Tibial artery (tissue), 4 donors: ENCODE measurements at regions not wholly inside any gene's neighbourhood (a gene's known extent, or its start where the extent isn't known, plus 50 kb on each side); places are given as distances from the start of the nearest gene placed in this dataset.
"Not testable (repeated sequence)": the region's sequence is repeated elsewhere in the genome, so short reads cannot be mapped to it uniquely, and the experiment has no call there.

Experiments used
- DNase-seq, 2 donors: peaks; one replicate each; pipeline ENCODE4 v3.0.0-alpha.2; 2019
- H3K27ac ChIP-seq, 2 donors: fragments of 200-600 bp; sonication (generic) in 1 of 2; 1 replicate in 1 of 2; 2 replicates in 1 of 2; pipeline ENCODE4 v1.5.1; 2018 to 2019; ENCODE audit warnings: mild to moderate bottlenecking in 1 of 2
- H3K27me3 ChIP-seq, 2 donors: fragments of 200-600 bp; sonication (generic) in 1 of 2; one replicate each; pipeline versions ENCODE4 v1.5.1 to v1.6.0; 2016 to 2019
- H3K36me3 ChIP-seq, 3 donors: fragments of 200-600 bp; sonication (generic) in 2 of 3; one replicate each; pipeline ENCODE4 v1.5.1; 2016 to 2019; ENCODE audit warnings: mild to moderate bottlenecking in 2 of 3
- H3K4me1 ChIP-seq, 4 donors: fragments of 200-600 bp; sonication (generic) in 2 of 4; 1 replicate in 3 of 4; 2 replicates in 1 of 4; pipeline ENCODE4 v1.5.1; 2016 to 2019
- H3K4me3 ChIP-seq, 2 donors: fragments of 200-600 bp; sonication (generic) in 1 of 2; 1 replicate in 1 of 2; 2 replicates in 1 of 2; pipeline ENCODE4 v1.5.1; 2018 to 2019; ENCODE audit warnings: mild to moderate bottlenecking in 2 of 2
- H3K9me3 ChIP-seq, 3 donors: fragments of 200-600 bp; sonication (generic) in 1 of 3; one replicate each; pipeline ENCODE4 v1.5.1; 2016 to 2019
- intact Hi-C: fragments of 100-400 bp; cut with DNase I; formaldehyde crosslinking; loops from one replicate; pipeline ENCODE4 v1.15.0; 2023; ENCODE audit warnings: low total_unique reads
- TF ChIP-seq, protein P1 (sequence below), 2 experiments: fragments of 200-600 bp in 1 of 2; fragments of 450-650 bp in 1 of 2; IDR thresholded peaks; one replicate each; pipeline ENCODE4 v1.5.1; 2017 to 2019; ENCODE audit warnings: antibody characterized with exemption in 2 of 2, mild to moderate bottlenecking in 1 of 2, moderate library complexity in 1 of 2

GRCh38 chr5:87190041-87190440, 77.6 kb upstream of the RASA1 start:
- no peak for DNase-seq

DNA sequence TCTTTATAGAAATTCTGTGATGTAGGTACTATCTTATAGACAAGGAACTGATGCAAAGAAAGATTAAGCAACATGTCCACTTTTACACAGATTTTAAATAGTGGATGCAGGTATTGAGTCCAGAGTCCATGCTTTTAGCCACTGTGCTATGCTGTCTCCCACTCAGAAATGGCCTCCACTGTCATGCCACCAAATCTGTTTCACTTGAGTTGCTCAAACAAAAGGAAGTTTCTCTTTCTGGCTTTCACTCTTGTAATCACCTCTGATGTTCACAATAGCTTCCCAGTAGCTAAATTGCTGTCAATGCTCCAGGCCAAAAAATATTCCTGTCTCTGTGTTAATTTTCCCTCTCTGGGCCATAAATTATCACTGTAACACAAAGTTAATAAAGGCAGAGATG, 77.0 kb upstream of the RASA1 start:
- intact Hi-C loops, result no loop called here
- Histone ChIP-seq H3K27me3 (no peaks in the 10 kb centered on the region), H3K4me3 (no peak overlapping the region), H3K9me3 (no peaks in the 10 kb centered on the region), H3K36me3 (no peaks in the 10 kb centered on the region), H3K27ac (no peak overlapping the region), H3K4me1 (peaks cover 0 to 7% (median 0%) of the 10 kb centered on the region in 4 donors)
- TF ChIP-seq, protein P1, sequence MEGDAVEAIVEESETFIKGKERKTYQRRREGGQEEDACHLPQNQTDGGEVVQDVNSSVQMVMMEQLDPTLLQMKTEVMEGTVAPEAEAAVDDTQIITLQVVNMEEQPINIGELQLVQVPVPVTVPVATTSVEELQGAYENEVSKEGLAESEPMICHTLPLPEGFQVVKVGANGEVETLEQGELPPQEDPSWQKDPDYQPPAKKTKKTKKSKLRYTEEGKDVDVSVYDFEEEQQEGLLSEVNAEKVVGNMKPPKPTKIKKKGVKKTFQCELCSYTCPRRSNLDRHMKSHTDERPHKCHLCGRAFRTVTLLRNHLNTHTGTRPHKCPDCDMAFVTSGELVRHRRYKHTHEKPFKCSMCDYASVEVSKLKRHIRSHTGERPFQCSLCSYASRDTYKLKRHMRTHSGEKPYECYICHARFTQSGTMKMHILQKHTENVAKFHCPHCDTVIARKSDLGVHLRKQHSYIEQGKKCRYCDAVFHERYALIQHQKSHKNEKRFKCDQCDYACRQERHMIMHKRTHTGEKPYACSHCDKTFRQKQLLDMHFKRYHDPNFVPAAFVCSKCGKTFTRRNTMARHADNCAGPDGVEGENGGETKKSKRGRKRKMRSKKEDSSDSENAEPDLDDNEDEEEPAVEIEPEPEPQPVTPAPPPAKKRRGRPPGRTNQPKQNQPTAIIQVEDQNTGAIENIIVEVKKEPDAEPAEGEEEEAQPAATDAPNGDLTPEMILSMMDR (IDR thresholded peaks at IDR 0.05), result no peak
- no peak for DNase-seq

More at GRCh38 chr5:87190041-87190440, 77.6 kb upstream of the RASA1 start:
- H3K27me3 ChIP-seq, result no peaks in the 10 kb centered on the region
- H3K9me3 ChIP-seq, result no peaks in the 10 kb centered on the region
- H3K4me1 ChIP-seq, result peaks cover 0 to under 1% (median 0%) of the 10 kb centered on the region in 4 donors
- intact Hi-C loops, result no loop called here
- TF ChIP-seq, protein P1 (IDR thresholded peaks at IDR 0.05), result no peak
- H3K36me3 ChIP-seq, result no peaks in the 10 kb centered on the region
- no peak overlapping the region for H3K27ac ChIP-seq
- H3K4me3 ChIP-seq, result no peak overlapping the region

- DNase-seq, result no peak
- no peaks in the 10 kb centered on the region for H3K27me3 ChIP-seq
- TF ChIP-seq, protein P1 (IDR thresholded peaks at IDR 0.05), result no peak
Measured at GRCh38 chr5:87191645-87192044, 76.0 kb upstream of the RASA1 start.

DNA sequence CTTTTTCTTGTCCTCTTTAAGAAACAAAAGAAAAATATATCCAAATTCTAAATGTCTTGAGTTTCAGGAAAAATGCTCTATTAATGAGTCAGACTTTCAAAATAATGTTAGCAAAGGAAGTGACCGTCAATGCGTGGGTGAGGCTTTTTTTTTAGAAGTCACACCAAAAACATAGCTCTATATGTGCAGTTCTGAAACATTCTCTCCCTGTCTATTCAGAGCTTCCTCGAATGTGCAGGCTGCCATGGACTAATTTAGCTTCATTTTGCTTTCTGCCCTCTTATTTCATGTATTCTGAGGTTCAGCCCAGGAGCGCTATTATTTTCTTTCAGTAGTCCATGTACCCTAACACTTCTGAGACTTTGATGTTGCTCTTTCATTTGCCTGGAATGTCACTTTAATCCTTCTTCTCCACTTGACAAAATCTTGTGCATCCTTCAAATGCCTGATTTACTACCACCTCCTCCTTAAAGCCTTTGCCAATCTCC, 72.5 kb upstream of the RASA1 start:
- Histone ChIP-seq H3K36me3 (no peaks in the 10 kb centered on the region), H3K4me3 (no peak overlapping the region), H3K27ac (peak overlapping the region; percentile 20 to 42), H3K9me3 (no peaks in the 10 kb centered on the region), H3K27me3 (no peaks in the 10 kb centered on the region), H3K4me1 (peaks cover 0 to 11% (median 0%) of the 10 kb centered on the region in 4 donors)
- DNase-seq, result no peak
- intact Hi-C loops, result no loop called here
- TF ChIP-seq, protein P1 (IDR thresholded peaks at IDR 0.05), result no peak

More at GRCh38 chr5:87191645-87192044, 76.0 kb upstream of the RASA1 start:
- Histone ChIP-seq H3K4me3 (no peak overlapping the region), H3K27ac (no peak overlapping the region), H3K9me3 (no peaks in the 10 kb centered on the region), H3K36me3 (no peaks in the 10 kb centered on the region), H3K4me1 (peaks cover 0 to 11% (median 0%) of the 10 kb centered on the region in 4 donors)
- intact Hi-C loops, result no loop called here

DNA sequence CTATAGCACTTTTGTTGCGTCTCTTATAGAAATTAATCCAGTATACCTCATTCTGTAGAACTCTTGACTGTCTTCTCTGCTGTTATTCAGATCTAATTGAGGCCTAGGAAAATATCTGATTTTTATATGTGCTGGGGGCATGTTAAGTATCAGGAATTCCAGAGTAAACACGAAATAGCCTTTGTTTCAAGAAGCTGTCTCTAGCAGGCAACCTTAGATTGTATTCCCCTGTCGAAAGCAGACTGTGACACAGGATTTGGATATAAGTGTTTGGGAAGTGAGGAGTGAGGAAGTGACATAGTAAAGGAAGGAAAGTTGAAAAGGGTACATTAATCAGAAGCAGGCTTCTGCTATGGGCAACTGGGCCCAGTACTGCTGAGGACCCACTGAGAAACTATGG, 72.1 kb upstream of the RASA1 start:
- TF ChIP-seq, protein P1 (IDR thresholded peaks at IDR 0.05), result no peak
- intact Hi-C loops, result no loop called here
- Histone ChIP-seq H3K9me3 (no peaks in the 10 kb centered on the region), H3K36me3 (no peaks in the 10 kb centered on the region), H3K4me3 (no peak overlapping the region), H3K4me1 (peaks cover 0 to 11% (median 0%) of the 10 kb centered on the region in 4 donors), H3K27ac (peak overlapping the region; percentile 20 to 42), H3K27me3 (no peaks in the 10 kb centered on the region)
- no peak for DNase-seq

GRCh38 chr5:87198010-87198409, 69.7 kb upstream of the RASA1 start:
- Histone ChIP-seq H3K36me3 (no peaks in the 10 kb centered on the region), H3K27me3 (no peaks in the 10 kb centered on the region), H3K4me1 (peaks cover 0 to 11% (median 0%) of the 10 kb centered on the region in 4 donors), H3K27ac (no peak overlapping the region), H3K4me3 (no peak overlapping the region), H3K9me3 (no peaks in the 10 kb centered on the region)
- TF ChIP-seq, protein P1 (IDR thresholded peaks at IDR 0.05), result no peak
- no peak for DNase-seq
- intact Hi-C loops, result no loop called here

DNA sequence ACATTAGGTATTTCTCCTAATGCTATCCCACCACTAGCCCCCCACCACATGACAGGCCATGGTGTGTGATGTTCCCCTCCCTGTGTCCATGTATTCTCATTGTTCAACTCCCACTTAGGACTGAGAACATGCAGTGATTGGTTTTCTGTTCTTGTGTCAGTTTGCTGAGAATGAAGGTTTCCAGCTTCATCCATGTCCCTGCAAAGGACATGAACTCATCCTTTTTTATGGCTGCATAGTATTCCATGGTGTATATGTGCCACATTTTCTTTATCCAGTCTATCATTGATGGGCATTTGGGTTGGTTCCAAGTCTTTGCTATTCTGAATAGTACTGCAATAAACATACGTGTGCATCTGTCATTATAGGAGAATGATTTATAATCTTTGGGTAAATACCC, 68.4 kb upstream of the RASA1 start:
- intact Hi-C loops, H3K36me3 ChIP-seq, H3K4me3 ChIP-seq, DNase-seq, H3K27me3 ChIP-seq, H3K9me3 ChIP-seq, H3K27ac ChIP-seq: not testable (repeated sequence)
- H3K4me1 ChIP-seq, result peaks cover 0 to 11% (median 0%) of the 10 kb centered on the region in 4 donors

DNA sequence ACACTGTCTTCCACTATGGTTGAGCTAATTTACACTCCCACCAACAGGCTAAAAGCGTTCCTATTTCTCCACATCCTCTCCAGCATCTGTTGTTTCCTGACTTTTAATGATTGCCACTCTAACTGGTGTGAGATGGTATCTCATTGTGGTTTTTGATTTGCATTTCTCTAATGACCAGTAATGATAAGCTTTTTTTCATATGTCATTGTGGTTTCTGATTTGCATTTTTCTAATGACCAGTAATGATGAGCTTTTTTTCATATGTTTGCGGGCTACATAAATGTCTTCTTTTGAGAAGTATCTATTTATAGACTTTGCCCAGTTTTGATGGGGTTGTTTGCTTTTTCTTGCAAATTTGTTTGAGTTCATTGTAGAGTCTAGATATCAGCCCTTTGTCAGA, 68.0 kb upstream of the RASA1 start:
- H3K27ac ChIP-seq, H3K36me3 ChIP-seq, H3K27me3 ChIP-seq, intact Hi-C loops, H3K4me3 ChIP-seq, H3K9me3 ChIP-seq, DNase-seq: not testable (repeated sequence)
- peaks cover 0 to 11% (median 0%) of the 10 kb centered on the region in 4 donors for H3K4me1 ChIP-seq
